22Rv1 (cell line): ENCODE measurements at regions not wholly inside any gene's neighbourhood (a gene's known extent, or its start where the extent isn't known, plus 50 kb on each side); places are given as distances from the start of the nearest gene placed in this dataset.

Experiments used
- CTCF ChIP-seq: fragments of 450-650 bp; IDR thresholded peaks from 2 replicates; pipeline ENCODE4 v1.5.1; 2017; ENCODE audit warnings: mild to moderate bottlenecking
- ZFX ChIP-seq: fragments of 450-650 bp; IDR thresholded peaks from 2 replicates; pipeline ENCODE4 v1.6.1; 2017; ENCODE audit warnings: antibody characterized with exemption, borderline replicate concordance

DNA sequence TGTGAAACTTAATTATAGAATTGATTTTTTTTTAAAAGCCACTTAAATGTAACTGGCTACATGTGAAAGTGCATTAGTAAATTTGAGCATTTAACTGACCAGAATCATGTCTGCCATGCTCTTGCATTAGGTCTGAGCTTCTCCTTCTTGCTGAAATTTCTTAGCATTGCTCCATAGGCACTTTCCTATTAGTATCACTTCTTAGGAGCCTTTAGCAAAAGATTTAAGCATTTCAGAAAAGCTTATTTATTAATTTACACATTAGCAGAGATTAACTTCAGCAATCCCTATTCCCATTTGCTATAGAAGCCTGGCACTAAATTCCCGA, 211.0 kb downstream of the SNX18 start:
- TF ChIP-seq CTCF (no peak), ZFX (no peak)
